H1 (cell line): ENCODE measurements at regions not wholly inside any gene's neighbourhood (a gene's known extent, or its start where the extent isn't known, plus 50 kb on each side); places are given as distances from the start of the nearest gene placed in this dataset.

Source experiments
- ATF2 ChIP-seq: IDR thresholded peaks from 2 replicates; pipeline ENCODE4 v1.6.1; 2012; ENCODE audit warnings: low read length, inconsistent platforms
- CBX5 ChIP-seq: fragments of 300-800, 300-1000 bp; sonication (generic); IDR thresholded peaks from 2 replicates; pipeline ENCODE4 v1.7.1; 2016; ENCODE audit warnings: antibody characterized with exemption, low read length, low read depth
- CHD7 ChIP-seq: fragments of 300-600 bp; sonication (generic); IDR thresholded peaks from 2 replicates; pipeline ENCODE4 v1.7.1; 2012; ENCODE audit warnings: low read length, moderate library complexity, mild to moderate bottlenecking, inconsistent platforms; ENCODE audit not compliant: insufficient replicate concordance
- GABPA ChIP-seq: IDR thresholded peaks from 2 replicates; pipeline ENCODE4 v1.6.1; 2011; ENCODE audit warnings: mild to moderate bottlenecking, low read length, moderate library complexity, borderline replicate concordance; ENCODE audit not compliant: insufficient read depth
- POU5F1 ChIP-seq: IDR thresholded peaks from 2 replicates; pipeline ENCODE4 v1.6.1; 2011; ENCODE audit warnings: low read depth, mild to moderate bottlenecking, low read length, moderate library complexity
- RBBP5 ChIP-seq: IDR thresholded peaks from 2 replicates; pipeline ENCODE4 v1.7.1; 2012; ENCODE audit warnings: low read depth, mild to moderate bottlenecking, inconsistent platforms, low read length, moderate library complexity, borderline replicate concordance
- SP2 ChIP-seq: IDR thresholded peaks from 2 replicates; pipeline ENCODE4 v1.6.1; 2012; ENCODE audit warnings: mild to moderate bottlenecking, low read length, inconsistent platforms
- SRF ChIP-seq: IDR thresholded peaks from 2 replicates; pipeline ENCODE4 v1.6.1; 2011; ENCODE audit warnings: mild to moderate bottlenecking, low read depth, low read length, moderate library complexity

GRCh38 chr13:33355201-33355895 is 69.8 kb upstream of the STARD13 start (continued):
- TF ChIP-seq CHD7 (no peak), ATF2 (no peak), SRF (no peak), RBBP5 (no peak), POU5F1 (no peak), CBX5 (no peak), SP2 (no peak), GABPA (no peak)
